MM.1S (cell line): ENCODE measurements at regions not wholly inside any gene's neighbourhood (a gene's known extent, or its start where the extent isn't known, plus 50 kb on each side); places are given as distances from the start of the nearest gene placed in this dataset.
"Not testable (repeated sequence)": the region's sequence is repeated elsewhere in the genome, so short reads cannot be mapped to it uniquely, and the experiment has no call there.

Experiments used
- DNase-seq: peaks from one replicate; pipeline ENCODE4 v3.0.0-alpha.2; 2015
- H2AFZ ChIP-seq: fragments of 300-600 bp; sonication (generic); 2 replicates; pipeline ENCODE4 v1.6.0; 2016; ENCODE audit warnings: antibody characterized with exemption, low read length
- H3F3A ChIP-seq: fragments of 300-600 bp; sonication (generic); 2 replicates; pipeline ENCODE4 v1.6.1; 2016; ENCODE audit warnings: mild to moderate bottlenecking, antibody characterized with exemption, low read length, moderate library complexity, mixed read lengths; ENCODE audit not compliant: insufficient read depth
- H3K27ac ChIP-seq: fragments of 300-600 bp; sonication (generic); 2 replicates; pipeline ENCODE4 v1.5.1; 2016; ENCODE audit warnings: mild to moderate bottlenecking, low read length
- H3K27me3 ChIP-seq: fragments of 300-600 bp; sonication (generic); replicated peaks from 2 replicates; pipeline ENCODE4 v1.6.0; 2016; ENCODE audit warnings: low read length; ENCODE audit not compliant: insufficient read depth
- H3K36me3 ChIP-seq: fragments of 300-600 bp; sonication (generic); replicated peaks from 2 replicates; pipeline ENCODE4 v1.6.1; 2016; ENCODE audit warnings: mild to moderate bottlenecking, low read length, mixed read lengths; ENCODE audit not compliant: insufficient read depth
- H3K4me1 ChIP-seq: fragments of 300-600 bp; sonication (generic); 2 replicates; pipeline ENCODE4 v1.6.1; 2016; ENCODE audit warnings: low read length, mixed read lengths
- H3K4me2 ChIP-seq: fragments of 300-600 bp; sonication (generic); 2 replicates; pipeline ENCODE4 v1.6.0; 2016; ENCODE audit warnings: low read depth, low read length
- H3K4me3 ChIP-seq: fragments of 300-600 bp; sonication (generic); 2 replicates; pipeline ENCODE4 v1.5.1; 2016; ENCODE audit warnings: low read length, mixed read lengths
- H3K79me2 ChIP-seq: fragments of 300-600 bp; sonication (generic); 2 replicates; pipeline ENCODE4 v1.6.1; 2016; ENCODE audit warnings: mixed run types, low read length, mixed read lengths
- H3K9ac ChIP-seq: fragments of 300-600 bp; sonication (generic); 2 replicates; pipeline ENCODE4 v1.6.1; 2016; ENCODE audit warnings: low read length, mixed read lengths
- H3K9me2 ChIP-seq: fragments of 300-600 bp; sonication (generic); replicated peaks from 2 replicates; pipeline ENCODE4 v1.6.1; 2016; ENCODE audit warnings: mild to moderate bottlenecking, low read length, mixed read lengths; ENCODE audit not compliant: insufficient read depth
- H3K9me3 ChIP-seq: fragments of 300-600 bp; sonication (generic); replicated peaks from 2 replicates; pipeline ENCODE4 v1.6.1; 2016; ENCODE audit warnings: mild to moderate bottlenecking, low read length, mixed read lengths; ENCODE audit not compliant: insufficient read depth
- H4K20me1 ChIP-seq: fragments of 300-600 bp; sonication (generic); 2 replicates; pipeline ENCODE4 v1.6.1; 2016; ENCODE audit warnings: mild to moderate bottlenecking, low read length, moderate library complexity, mixed read lengths; ENCODE audit not compliant: insufficient read depth
- EZH2 ChIP-seq: fragments of 300-600 bp; sonication (generic); optimal IDR thresholded peaks from 2 replicates; pipeline ENCODE3; 2017; ENCODE audit warnings: low read depth, mild to moderate bottlenecking, antibody characterized with exemption, low read length, mixed read lengths
- EZH2phosphoT487 ChIP-seq: fragments of 300-600 bp; sonication (generic); IDR thresholded peaks from 2 replicates; pipeline ENCODE4 v1.6.1; 2018; ENCODE audit warnings: antibody characterized with exemption, low read length
- TF ChIP-seq, protein P1 (sequence below): fragments of 300-600 bp; sonication (generic); IDR thresholded peaks from 2 replicates; pipeline ENCODE4 v1.5.1; 2016; ENCODE audit warnings: antibody characterized with exemption, low read length, mixed read lengths

DNA sequence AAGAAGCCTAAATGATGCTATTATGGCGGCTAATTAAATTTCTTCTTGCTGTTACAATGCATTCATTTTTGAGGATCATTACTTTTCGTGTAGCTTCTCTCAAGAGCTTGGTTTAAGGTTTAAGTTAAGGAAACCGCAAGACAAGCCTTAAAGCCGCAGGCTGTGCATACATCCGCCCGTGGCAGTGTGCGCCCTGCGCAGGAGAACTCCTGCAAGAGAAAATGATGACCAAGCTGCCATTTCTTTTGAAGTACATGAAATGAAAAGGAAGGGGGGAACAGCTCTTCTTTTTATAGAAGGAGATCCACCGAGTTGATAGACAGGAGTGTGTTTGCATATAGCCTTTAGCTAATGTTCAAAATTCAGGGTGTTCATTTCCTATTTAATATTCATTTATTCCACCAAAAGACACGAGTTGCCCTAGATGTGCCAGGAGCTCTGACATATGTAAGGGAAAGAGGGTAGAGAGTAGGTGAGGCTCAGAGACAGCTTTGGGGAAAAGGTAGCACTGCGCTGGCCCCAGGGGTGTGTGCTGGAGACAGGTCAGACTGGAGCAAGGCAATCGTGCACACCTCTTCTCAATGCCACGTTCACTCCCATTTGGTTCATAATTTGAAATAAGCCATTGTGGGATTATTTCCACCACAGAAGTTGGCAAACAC, 112.1 kb upstream of the LDB2 start:
- H2AFZ ChIP-seq = no peak overlapping the region
- no peaks in the 10 kb centered on the region for H4K20me1 ChIP-seq
- H3K9ac ChIP-seq = peak overlapping the region; percentile 4; the same call in 1 of the 2 replicates
- no peaks in the 10 kb centered on the region for H3K9me3 ChIP-seq
- H3K4me1 ChIP-seq = 0 out of 2 replicates have a peak, but pooled peaks cover 4% of the 10 kb centered on the region
- H3K9me2 ChIP-seq = no peaks in the 10 kb centered on the region
- H3K4me3 ChIP-seq = peak overlapping the region; percentile 19; the same call in 1 of the 2 replicates
- H3K79me2 ChIP-seq = no peaks in the 10 kb centered on the region
- DNase-seq = peak; percentile 65
- no peaks in the 10 kb centered on the region for H3K27me3 ChIP-seq
- no peaks in the 10 kb centered on the region for H3K36me3 ChIP-seq
- no peak for TF ChIP-seq EZH2
- TF ChIP-seq, protein P1, sequence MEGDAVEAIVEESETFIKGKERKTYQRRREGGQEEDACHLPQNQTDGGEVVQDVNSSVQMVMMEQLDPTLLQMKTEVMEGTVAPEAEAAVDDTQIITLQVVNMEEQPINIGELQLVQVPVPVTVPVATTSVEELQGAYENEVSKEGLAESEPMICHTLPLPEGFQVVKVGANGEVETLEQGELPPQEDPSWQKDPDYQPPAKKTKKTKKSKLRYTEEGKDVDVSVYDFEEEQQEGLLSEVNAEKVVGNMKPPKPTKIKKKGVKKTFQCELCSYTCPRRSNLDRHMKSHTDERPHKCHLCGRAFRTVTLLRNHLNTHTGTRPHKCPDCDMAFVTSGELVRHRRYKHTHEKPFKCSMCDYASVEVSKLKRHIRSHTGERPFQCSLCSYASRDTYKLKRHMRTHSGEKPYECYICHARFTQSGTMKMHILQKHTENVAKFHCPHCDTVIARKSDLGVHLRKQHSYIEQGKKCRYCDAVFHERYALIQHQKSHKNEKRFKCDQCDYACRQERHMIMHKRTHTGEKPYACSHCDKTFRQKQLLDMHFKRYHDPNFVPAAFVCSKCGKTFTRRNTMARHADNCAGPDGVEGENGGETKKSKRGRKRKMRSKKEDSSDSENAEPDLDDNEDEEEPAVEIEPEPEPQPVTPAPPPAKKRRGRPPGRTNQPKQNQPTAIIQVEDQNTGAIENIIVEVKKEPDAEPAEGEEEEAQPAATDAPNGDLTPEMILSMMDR = no peak
- TF ChIP-seq EZH2phosphoT487 = no peak
- H3F3A ChIP-seq = no peaks in the 10 kb centered on the region
- peak overlapping the region; percentile 27; the same call in 1 of the 2 replicates for H3K4me2 ChIP-seq
- H3K27ac ChIP-seq = peak overlapping the region; percentile 53; the same call in 1 of the 2 replicates

DNA sequence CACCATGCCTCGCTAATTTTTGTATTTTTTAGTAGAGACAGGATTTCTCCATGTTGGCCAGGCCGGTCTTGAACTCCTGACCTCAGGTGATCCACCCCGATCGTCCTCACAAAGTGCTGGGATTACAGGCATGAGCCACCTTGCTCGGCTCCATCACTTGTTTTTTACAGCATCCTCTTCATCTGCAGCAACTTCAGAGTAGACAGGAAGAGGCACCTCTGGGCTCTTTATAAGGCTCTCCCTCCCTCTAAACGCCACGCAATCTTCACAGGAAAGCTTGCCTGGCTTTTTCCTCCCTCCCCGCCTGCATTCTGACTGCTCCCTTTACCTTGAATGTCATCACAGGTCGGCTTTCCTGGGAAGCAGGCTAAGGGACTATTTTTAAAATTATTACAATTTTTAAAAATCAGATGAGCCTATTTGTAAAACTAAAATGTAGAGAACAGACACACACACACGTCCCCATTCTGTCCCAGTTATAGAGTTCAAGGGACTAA, 111.5 kb upstream of the LDB2 start:
- Histone ChIP-seq H3K9me2 (no peaks in the 10 kb centered on the region), H3K27ac (peak overlapping the region; percentile 53; the same call in 1 of the 2 replicates), H3K27me3 (no peaks in the 10 kb centered on the region), H4K20me1 (no peaks in the 10 kb centered on the region), H3K4me2 (peak overlapping the region; percentile 27; the same call in 1 of the 2 replicates), H3F3A (no peaks in the 10 kb centered on the region), H3K9me3 (no peaks in the 10 kb centered on the region), H3K4me3 (peak overlapping the region; percentile 19; the same call in 1 of the 2 replicates), H3K36me3 (no peaks in the 10 kb centered on the region), H3K9ac (peak overlapping the region; percentile 4; the same call in 1 of the 2 replicates), H2AFZ (no peak overlapping the region), H3K4me1 (0 out of 2 replicates have a peak, but pooled peaks cover 4% of the 10 kb centered on the region), H3K79me2 (no peaks in the 10 kb centered on the region)
- no peak for TF ChIP-seq EZH2
- TF ChIP-seq, protein P1 = no peak
- no peak for TF ChIP-seq EZH2phosphoT487
- DNase-seq = no peak

DNA sequence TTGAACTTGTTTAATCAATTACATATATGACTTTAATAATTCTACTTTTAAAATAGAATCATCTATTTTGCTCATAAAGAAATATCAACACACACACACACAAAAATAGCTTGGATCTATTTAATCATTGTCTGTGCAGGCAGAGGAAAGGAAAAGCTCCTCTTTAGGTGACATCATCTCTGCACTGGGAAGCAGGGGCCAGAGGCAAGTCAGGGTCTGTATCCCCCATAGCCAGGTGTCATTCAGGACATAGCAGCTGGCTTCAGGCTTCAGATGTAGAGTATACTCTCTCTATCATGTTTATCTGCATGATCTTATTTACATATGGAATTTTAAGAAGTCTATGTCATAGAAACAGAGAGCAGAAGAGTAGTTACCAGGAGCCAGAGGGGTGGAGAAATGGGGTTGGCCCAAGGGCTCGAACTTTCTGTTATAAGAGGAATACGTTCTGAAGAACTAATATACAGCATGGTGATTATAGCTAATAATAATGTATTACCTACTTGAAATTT, 110.4 kb upstream of the LDB2 start:
- Histone ChIP-seq H3K79me2 (no peaks in the 10 kb centered on the region), H3K9me3 (no peaks in the 10 kb centered on the region), H3K27me3 (no peaks in the 10 kb centered on the region), H3F3A (no peaks in the 10 kb centered on the region), H3K4me3 (no peak overlapping the region), H3K36me3 (no peaks in the 10 kb centered on the region), H4K20me1 (no peaks in the 10 kb centered on the region), H2AFZ (no peak overlapping the region), H3K27ac (no peak overlapping the region), H3K9me2 (no peaks in the 10 kb centered on the region), H3K4me2 (no peak overlapping the region), H3K4me1 (0 out of 2 replicates have a peak, but pooled peaks cover 4% of the 10 kb centered on the region), H3K9ac (no peak overlapping the region)
- no peak for DNase-seq
- TF ChIP-seq, protein P1 = no peak
- no peak for TF ChIP-seq EZH2phosphoT487
- no peak for TF ChIP-seq EZH2

DNA sequence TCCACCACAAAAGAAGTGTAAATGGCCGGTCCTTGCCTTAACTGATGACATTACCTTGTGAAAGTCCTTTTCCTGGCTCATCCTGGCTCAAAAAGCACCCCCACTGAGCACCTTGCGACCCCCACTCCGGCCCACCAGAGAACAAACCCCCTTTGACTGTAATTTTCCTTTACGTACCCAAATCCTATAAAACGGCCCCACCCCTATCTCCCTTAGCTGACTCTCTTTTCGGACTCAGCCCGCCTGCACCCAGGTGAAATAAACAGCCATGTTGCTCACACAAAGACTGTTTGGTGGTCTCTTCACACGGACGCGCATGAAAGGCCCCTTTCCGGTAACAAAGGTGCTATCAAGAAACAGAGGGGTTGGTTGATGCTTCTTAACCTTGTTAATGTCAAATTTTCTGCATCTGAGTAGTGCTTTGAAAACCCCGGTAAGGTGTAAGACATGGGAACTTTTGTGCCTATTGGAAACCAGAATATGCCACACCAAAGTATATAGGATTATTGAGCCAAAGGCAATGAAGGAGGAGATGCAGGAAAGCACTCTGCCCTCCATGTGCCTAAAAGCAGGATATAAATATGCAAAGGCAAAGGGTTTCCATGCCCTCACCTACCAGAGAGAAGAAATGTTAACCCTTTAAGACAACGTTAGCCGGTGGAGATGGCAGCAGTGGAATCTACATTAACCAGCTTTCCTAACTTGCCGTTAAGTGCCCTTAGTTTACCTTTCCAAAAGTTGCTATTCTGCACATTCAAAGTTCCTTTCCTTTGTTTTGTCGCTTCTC, 105.4 kb upstream of the LDB2 start:
- not testable (repeated sequence) for DNase-seq, H3K9me2 ChIP-seq, H3K9me3 ChIP-seq, H3K36me3 ChIP-seq, H3F3A ChIP-seq, H3K4me2 ChIP-seq, H3K9ac ChIP-seq, H4K20me1 ChIP-seq, H3K27me3 ChIP-seq, H3K4me3 ChIP-seq, H3K27ac ChIP-seq, H2AFZ ChIP-seq, H3K79me2 ChIP-seq, H3K4me1 ChIP-seq
